GM18951 (cell line): ENCODE measurements at regions not wholly inside any gene's neighbourhood (a gene's known extent, or its start where the extent isn't known, plus 50 kb on each side); places are given as distances from the start of the nearest gene placed in this dataset.

Source experiments
- POLR2A ChIP-seq: IDR thresholded peaks from 4 replicates; pipeline ENCODE4 v1.6.1; 2011; ENCODE audit warnings: mild to moderate bottlenecking; ENCODE audit not compliant: insufficient read length, insufficient read depth; ENCODE audit errors: extremely low read depth
- in situ Hi-C: fragments of 300-500 bp; cut with MboI; formaldehyde crosslinking; loops from one replicate; pipeline ENCODE4 v1.12.0; 2022; ENCODE audit warnings: low sequenced_read_pairs, mixed read lengths, inconsistent platforms; ENCODE audit not compliant: unreplicated experiment

- TF ChIP-seq POLR2A = no peak
- in situ Hi-C loops = no loop called here
These were observed 464.9 kb upstream of the NWD2 start for GRCh38 chr4:36779601-36780000.

GRCh38 chr4:36785973-36786372 is 458.6 kb upstream of the NWD2 start:
- no peak for TF ChIP-seq POLR2A
- in situ Hi-C loops = no loop called here

GRCh38 chr4:36786519-36786918 is 458.0 kb upstream of the NWD2 start:
- TF ChIP-seq POLR2A = no peak
- in situ Hi-C loops = no loop called here

GRCh38 chr4:36794716-36795115 is 449.8 kb upstream of the NWD2 start:
- TF ChIP-seq POLR2A = no peak

GRCh38 chr4:36812149-36812548 is 432.4 kb upstream of the NWD2 start:
- no peak for TF ChIP-seq POLR2A
- in situ Hi-C loops = no loop called here

More at GRCh38 chr4:36794716-36795115, 449.8 kb upstream of the NWD2 start:
- in situ Hi-C loops = no loop called here

- in situ Hi-C loops = no loop called here
- TF ChIP-seq POLR2A = no peak
These were observed 429.0 kb upstream of the NWD2 start for GRCh38 chr4:36815536-36815935.

GRCh38 chr4:36823199-36823967 is 421.2 kb upstream of the NWD2 start:
- in situ Hi-C loops = no loop called here
- no peak for TF ChIP-seq POLR2A

GRCh38 chr4:36824682-36825081 is 419.9 kb upstream of the NWD2 start:
- no peak for TF ChIP-seq POLR2A
- in situ Hi-C loops = no loop called here

GRCh38 chr4:36835246-36835645 is 409.3 kb upstream of the NWD2 start:
- in situ Hi-C loops = no loop called here
- no peak for TF ChIP-seq POLR2A

GRCh38 chr4:36841583-36842326 is 402.8 kb upstream of the NWD2 start:
- in situ Hi-C loops = no loop called here
- no peak for TF ChIP-seq POLR2A

- in situ Hi-C loops = no loop called here
- TF ChIP-seq POLR2A = no peak
These were observed 400.1 kb upstream of the NWD2 start for GRCh38 chr4:36844448-36844847.

- no peak for TF ChIP-seq POLR2A
- in situ Hi-C loops = no loop called here
These were observed 391.7 kb upstream of the NWD2 start for GRCh38 chr4:36852856-36853255.

- no peak for TF ChIP-seq POLR2A
- in situ Hi-C loops = no loop called here
These were observed 390.0 kb upstream of the NWD2 start for GRCh38 chr4:36854554-36854953.

- in situ Hi-C loops = no loop called here
- TF ChIP-seq POLR2A = no peak
These were observed 380.9 kb upstream of the NWD2 start for GRCh38 chr4:36863601-36864000.

GRCh38 chr4:36870121-36870520 is 374.4 kb upstream of the NWD2 start:
- in situ Hi-C loops = no loop called here

More at GRCh38 chr4:36870121-36870520, 374.4 kb upstream of the NWD2 start:
- TF ChIP-seq POLR2A = no peak
